GM12864 (cell line): ENCODE measurements at regions not wholly inside any gene's neighbourhood (a gene's known extent, or its start where the extent isn't known, plus 50 kb on each side); places are given as distances from the start of the nearest gene placed in this dataset.
"Not testable (repeated sequence)": the region's sequence is repeated elsewhere in the genome, so short reads cannot be mapped to it uniquely, and the experiment has no call there.

ENCODE experiments used
- DNase-seq: peaks from one replicate; pipeline ENCODE4 v3.0.0-alpha.2; 2011; ENCODE audit warnings: low read depth
- H3K4me3 ChIP-seq: 2 replicates; pipeline ENCODE4 v1.5.1; 2011; ENCODE audit warnings: mild to moderate bottlenecking, low read depth, low read length, control low read depth
- TF ChIP-seq, protein P1 (sequence below): IDR thresholded peaks from 2 replicates; pipeline ENCODE4 v1.5.1; 2011; ENCODE audit warnings: low read depth, mild to moderate bottlenecking, moderate library complexity, low read length, control low read depth, inconsistent platforms; ENCODE audit errors: missing control alignments

DNA sequence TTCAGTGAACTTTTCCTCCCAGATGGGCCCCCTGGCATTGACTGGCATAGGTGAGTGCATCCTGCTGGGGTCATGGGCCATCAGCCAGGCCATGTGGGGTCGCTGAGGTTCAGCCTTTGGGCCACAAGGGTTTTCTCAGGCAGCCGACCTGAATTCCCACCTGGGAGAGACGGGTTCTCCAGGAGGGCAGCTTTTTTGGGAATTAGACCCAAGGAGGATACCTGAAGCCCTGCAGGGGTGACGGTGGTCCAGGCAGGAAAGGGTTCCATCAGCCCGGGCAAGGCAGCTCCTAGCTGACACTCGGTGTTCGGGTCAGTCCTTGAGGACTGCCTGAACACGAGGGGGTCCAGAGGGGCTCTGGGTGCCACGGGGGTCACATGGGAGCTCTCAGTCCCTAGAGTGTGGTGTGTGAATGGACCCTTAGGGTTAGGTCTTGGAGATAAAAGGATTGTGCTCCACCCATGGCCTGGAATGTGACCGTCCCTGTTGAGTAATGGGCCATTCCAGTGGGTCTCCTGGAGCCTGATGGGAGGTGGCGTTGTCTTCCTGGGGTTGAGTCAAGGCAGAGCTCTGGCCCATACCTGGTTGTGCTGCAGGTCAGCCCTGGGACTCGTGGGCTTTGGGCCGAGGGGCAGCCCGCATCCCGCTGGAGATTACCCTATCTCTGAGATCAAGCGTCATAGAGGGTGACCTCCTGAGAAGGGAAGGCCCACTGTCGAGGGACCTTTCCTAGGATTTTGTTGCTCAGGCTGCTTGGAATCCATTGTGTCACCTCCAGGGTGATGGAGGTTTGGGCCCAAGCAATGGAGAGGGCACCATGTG is 192.8 kb downstream of the UBE3A start:
- no peak for DNase-seq
- TF ChIP-seq, protein P1, sequence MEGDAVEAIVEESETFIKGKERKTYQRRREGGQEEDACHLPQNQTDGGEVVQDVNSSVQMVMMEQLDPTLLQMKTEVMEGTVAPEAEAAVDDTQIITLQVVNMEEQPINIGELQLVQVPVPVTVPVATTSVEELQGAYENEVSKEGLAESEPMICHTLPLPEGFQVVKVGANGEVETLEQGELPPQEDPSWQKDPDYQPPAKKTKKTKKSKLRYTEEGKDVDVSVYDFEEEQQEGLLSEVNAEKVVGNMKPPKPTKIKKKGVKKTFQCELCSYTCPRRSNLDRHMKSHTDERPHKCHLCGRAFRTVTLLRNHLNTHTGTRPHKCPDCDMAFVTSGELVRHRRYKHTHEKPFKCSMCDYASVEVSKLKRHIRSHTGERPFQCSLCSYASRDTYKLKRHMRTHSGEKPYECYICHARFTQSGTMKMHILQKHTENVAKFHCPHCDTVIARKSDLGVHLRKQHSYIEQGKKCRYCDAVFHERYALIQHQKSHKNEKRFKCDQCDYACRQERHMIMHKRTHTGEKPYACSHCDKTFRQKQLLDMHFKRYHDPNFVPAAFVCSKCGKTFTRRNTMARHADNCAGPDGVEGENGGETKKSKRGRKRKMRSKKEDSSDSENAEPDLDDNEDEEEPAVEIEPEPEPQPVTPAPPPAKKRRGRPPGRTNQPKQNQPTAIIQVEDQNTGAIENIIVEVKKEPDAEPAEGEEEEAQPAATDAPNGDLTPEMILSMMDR, result no peak
- H3K4me3 ChIP-seq, result no peak overlapping the region

DNA sequence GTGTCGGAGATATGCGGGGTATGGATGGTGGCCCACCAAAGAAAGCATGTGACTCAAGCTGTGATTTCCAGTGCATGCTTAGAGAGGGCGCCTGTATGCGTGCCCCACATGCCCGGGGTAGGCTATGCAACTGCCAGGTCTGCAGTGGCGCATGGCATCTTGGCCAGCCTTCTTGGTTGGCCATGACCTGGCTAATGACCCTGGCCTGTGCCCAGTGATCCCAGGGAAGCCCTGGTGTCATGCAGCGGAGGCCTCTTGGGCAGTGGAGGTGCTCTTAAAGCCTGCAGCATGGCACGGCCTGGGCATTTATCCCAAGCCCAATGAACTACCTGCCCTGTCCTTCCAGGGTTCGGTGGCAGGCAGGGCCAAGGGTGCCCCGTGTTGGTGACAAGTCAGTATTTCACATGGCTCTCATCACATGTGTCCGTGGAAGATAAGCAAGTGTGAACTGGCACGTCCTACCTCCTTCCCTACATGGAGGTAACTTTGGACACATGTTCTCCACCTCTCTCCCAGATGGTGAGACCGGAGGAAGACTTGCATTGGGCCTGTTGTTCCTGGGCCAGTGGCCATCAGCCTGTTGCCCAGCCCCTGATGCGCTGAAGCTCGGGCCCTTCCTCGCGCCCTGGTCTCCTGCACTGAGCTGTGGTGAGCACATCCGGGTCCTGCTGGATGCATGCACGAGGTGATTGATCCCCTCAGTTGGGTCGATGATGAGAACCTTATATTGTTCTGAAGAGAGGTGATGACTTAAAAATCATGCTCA is 192.0 kb downstream of the UBE3A start:
- H3K4me3 ChIP-seq, result no peak overlapping the region
- DNase-seq, result no peak
- TF ChIP-seq, protein P1, result no peak

DNA sequence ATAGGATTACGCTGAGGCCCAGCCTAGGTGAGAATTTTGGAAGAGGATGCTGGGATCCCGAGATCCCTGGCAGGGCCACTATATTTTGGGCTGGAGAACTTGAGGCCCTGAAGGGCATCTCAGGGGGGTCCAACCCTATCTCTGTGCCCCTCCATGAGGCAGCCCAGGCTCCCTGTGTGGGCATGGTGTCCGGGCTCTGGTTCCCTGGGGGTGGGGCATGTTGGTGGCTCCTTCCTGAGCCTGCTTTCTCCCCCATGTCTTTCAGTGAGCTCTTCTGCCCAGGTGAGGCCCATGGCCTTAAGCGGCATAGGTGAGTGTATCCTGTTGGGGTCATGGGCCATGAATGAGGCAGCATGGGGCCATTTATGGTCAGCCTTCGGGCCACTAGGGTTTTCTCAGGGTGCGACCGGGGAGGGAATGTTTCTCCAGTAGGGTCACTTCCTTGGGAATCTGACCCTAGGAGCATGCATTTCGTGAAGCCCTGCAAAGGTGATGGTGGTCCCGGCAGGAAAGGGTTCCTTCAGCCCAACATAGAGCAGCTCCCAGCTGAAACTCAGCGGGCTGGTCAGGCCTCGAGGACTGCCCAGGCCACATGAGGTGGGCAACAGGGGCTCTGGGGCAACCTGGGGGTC is 191.3 kb downstream of the UBE3A start:
- TF ChIP-seq, protein P1, result no peak
- no peak for DNase-seq
- H3K4me3 ChIP-seq, result no peak overlapping the region

DNA sequence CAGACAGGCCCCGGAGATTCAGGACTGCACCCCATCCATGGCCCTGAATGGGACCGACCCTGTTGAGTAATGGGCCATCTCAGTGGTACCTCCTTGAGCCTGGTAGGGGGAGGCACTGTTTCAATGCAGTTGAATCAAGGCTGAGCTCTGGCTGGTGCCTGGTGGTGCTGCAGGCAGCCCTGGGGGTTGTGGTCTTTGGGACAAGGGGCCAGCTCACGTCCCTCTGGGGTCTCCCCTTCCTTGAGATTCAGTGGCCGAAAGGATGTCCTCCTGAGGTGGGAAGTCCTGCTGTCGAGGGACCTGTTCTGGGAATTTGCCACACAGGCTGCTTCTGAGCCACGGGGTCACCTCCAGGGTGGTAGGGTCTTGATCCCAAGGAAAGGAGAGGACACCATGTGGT is 190.7 kb downstream of the UBE3A start:
- not testable (repeated sequence) for H3K4me3 ChIP-seq, DNase-seq

DNA sequence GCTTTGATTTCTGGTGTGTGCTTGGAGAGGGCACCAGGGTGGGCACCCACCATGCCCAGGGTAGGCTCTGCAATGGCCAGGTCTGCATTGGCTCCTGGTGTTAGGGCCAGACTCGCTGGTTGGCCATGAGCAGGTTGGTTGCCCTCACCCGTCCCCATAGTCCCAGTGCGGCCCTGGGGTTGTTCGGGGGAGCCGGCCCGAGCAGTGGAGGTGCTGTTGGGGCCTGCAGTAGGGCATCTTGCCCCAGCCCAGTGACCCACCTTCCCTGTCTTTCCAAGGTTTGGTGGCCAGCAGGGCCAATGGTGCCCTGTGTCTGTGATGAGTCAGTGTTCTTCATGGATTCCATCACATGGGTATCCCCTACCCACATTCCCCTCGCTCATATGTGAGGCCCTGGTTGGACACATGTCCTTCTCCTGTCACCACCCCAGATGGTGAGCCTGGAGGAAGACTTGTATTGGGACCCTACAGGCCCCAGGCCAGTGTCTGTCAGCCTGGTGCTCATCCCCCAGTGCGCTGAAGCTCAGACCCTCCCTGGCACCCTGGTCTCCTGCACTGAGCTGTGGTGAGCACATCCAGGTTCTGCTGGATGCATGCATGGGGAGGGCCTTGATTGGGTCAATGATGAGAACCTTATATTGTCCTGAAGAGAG is 190.1 kb downstream of the UBE3A start:
- H3K4me3 ChIP-seq, result no peak overlapping the region
- no peak for DNase-seq
- TF ChIP-seq, protein P1, result no peak

DNA sequence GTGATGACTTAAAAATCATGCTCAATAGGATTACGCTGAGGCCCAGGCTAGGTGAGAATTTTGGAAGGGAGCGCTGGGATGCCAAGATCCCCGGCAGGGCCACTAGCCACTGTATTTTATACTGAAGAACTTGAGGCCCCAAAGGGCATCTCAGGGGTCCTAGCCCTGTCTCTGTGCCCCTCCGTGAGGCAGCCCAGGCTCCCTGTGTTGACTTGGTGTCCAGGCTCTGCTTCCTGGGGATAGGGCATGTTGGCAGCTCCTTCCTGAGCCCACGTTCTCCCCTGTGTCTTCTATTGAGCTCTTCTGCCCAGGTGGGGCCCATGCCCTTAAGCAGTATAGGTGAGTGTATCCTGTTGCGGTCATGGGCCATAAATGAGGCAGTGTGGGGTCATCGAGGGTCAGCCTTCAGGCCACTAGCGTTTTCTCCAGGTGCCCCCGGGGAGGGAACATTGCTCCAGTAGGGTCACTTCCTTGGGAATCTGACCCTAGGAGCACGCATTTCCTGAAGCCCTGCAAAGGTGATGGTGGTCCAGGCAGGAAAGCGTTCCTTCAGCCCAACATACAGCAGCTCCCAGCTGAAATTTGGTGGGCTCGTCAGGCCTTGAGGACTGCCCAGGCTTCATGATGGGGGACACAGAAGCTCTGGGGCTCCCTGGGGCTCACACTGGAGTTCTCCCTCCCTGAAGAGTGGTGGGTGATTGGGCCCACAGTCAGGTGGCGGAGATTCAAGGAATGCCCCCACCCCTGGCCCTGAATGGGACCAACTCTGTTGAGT is 189.4 kb downstream of the UBE3A start:
- TF ChIP-seq, protein P1, result no peak

More for the DNA sequence above, 189.4 kb downstream of the UBE3A start:
- no peak overlapping the region for H3K4me3 ChIP-seq
- DNase-seq, result no peak
